Lung (tissue), 11 donors: ENCODE measurements at regions not wholly inside any gene's neighbourhood (a gene's known extent, or its start where the extent isn't known, plus 50 kb on each side); places are given as distances from the start of the nearest gene placed in this dataset.

Experiments
- ATAC-seq: fragments of 200-7000 bp; cut with Tn5 transposase; one replicate; pipeline ENCODE4 v1.9.1; 2020; ENCODE audit warnings: moderate number of reproducible peaks; ENCODE audit not compliant: insufficient read depth, low FRiP score
- DNase-seq, 3 donors: peaks; one replicate each; pipeline ENCODE4 v3.0.0-alpha.2; 2013 to 2017
- H3K27ac ChIP-seq, 2 donors: one replicate each; pipeline ENCODE4 v1.5.1; 2013; ENCODE audit warnings: mild to moderate bottlenecking in 2 of 2, moderate library complexity in 2 of 2, control low read depth in 1 of 2, inconsistent platforms in 1 of 2, low read depth in 1 of 2, low read length in 1 of 2
- H3K27me3 ChIP-seq, 3 donors: one replicate each; pipeline ENCODE4 v1.5.1; 2013; ENCODE audit warnings: low read length in 2 of 3; ENCODE audit not compliant: control insufficient read depth in 3 of 3, insufficient read depth in 3 of 3
- H3K36me3 ChIP-seq, 4 donors: one replicate each; pipeline ENCODE4 v1.5.1; 2013; ENCODE audit warnings: low read length in 4 of 4, mild to moderate bottlenecking in 1 of 4, moderate library complexity in 1 of 4; ENCODE audit not compliant: control insufficient read depth in 4 of 4, insufficient read depth in 4 of 4
- H3K4me1 ChIP-seq, 5 donors: one replicate each; pipeline ENCODE4 v1.5.1; 2013; ENCODE audit warnings: low read length in 5 of 5, mild to moderate bottlenecking in 2 of 5, moderate library complexity in 1 of 5; ENCODE audit not compliant: control insufficient read depth in 5 of 5, insufficient read depth in 5 of 5
- H3K4me3 ChIP-seq: one replicate; pipeline ENCODE4 v1.5.1; 2013; ENCODE audit warnings: mild to moderate bottlenecking, control low read depth, moderate library complexity
- H3K9ac ChIP-seq, 2 donors: one replicate each; pipeline ENCODE4 v1.5.1; 2013; ENCODE audit warnings: low read length in 2 of 2, control low read depth in 1 of 2; ENCODE audit not compliant: insufficient read depth in 1 of 2
- H3K9me3 ChIP-seq, 4 donors: one replicate each; pipeline ENCODE4 v1.5.1; 2013; ENCODE audit warnings: low read length in 3 of 4, mild to moderate bottlenecking in 1 of 4, moderate library complexity in 1 of 4; ENCODE audit not compliant: control insufficient read depth in 4 of 4, insufficient read depth in 3 of 4
- WGBS, 2 donors: extraction: QIAGEN DNeasy Blood & Tissue Kit; methylation state at CpG; one replicate each; pipeline ENCODE4 v1.1.7; 2013; 5-methylcytosine and 5-hydroxymethylcytosine counted together
- TF ChIP-seq, protein P1 (sequence below): IDR thresholded peaks from 2 replicates; pipeline ENCODE4 v1.5.1; 2012; ENCODE audit warnings: mild to moderate bottlenecking; ENCODE audit errors: control extremely low read depth, extremely low read depth
- donor health status: control.
- donor health status: control.
- donor health status: Bipolar disorder and iron deficiency.
- donor health status: healthy.
- donor health status: DM: yes; HTN: yes; CAD: no.

GRCh38 chr2:176710657-176711186 is 441.5 kb downstream of the MTX2 start:
- no peaks in the 10 kb centered on the region for H3K36me3 ChIP-seq
- no peak overlapping the region for H3K9ac ChIP-seq
- H3K9me3 ChIP-seq = no peaks in the 10 kb centered on the region
- no peak overlapping the region for H3K27ac ChIP-seq
- no peak overlapping the region for H3K4me3 ChIP-seq
- ATAC-seq = no peak
- no peaks in the 10 kb centered on the region for H3K27me3 ChIP-seq
- WGBS, 2 donors = 70 to 84% methylated on average over 7 of the region's 7 CpGs
- peaks cover 0 to 13% (median 4%) of the 10 kb centered on the region in 5 donors for H3K4me1 ChIP-seq
- no peak for DNase-seq
- TF ChIP-seq, protein P1, sequence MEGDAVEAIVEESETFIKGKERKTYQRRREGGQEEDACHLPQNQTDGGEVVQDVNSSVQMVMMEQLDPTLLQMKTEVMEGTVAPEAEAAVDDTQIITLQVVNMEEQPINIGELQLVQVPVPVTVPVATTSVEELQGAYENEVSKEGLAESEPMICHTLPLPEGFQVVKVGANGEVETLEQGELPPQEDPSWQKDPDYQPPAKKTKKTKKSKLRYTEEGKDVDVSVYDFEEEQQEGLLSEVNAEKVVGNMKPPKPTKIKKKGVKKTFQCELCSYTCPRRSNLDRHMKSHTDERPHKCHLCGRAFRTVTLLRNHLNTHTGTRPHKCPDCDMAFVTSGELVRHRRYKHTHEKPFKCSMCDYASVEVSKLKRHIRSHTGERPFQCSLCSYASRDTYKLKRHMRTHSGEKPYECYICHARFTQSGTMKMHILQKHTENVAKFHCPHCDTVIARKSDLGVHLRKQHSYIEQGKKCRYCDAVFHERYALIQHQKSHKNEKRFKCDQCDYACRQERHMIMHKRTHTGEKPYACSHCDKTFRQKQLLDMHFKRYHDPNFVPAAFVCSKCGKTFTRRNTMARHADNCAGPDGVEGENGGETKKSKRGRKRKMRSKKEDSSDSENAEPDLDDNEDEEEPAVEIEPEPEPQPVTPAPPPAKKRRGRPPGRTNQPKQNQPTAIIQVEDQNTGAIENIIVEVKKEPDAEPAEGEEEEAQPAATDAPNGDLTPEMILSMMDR = no peak

- 83 to 89% methylated on average over 3 of the region's 3 CpGs for WGBS, 2 donors
- TF ChIP-seq, protein P1 = no peak
- no peak overlapping the region for H3K27ac ChIP-seq
- ATAC-seq = no peak
- H3K27me3 ChIP-seq = no peaks in the 10 kb centered on the region
- no peak overlapping the region for H3K9ac ChIP-seq
- peaks cover 0 to 22% (median 0%) of the 10 kb centered on the region in 5 donors for H3K4me1 ChIP-seq
- no peak for DNase-seq
- H3K36me3 ChIP-seq = no peaks in the 10 kb centered on the region
- peaks cover 0 to 1% (median 0%) of the 10 kb centered on the region in 4 donors for H3K9me3 ChIP-seq
- H3K4me3 ChIP-seq = no peak overlapping the region
Observed at GRCh38 chr2:176725873-176726645, 456.8 kb downstream of the MTX2 start.

- Histone ChIP-seq H3K4me1 (peaks cover 0 to 25% (median 0%) of the 10 kb centered on the region in 5 donors), H3K9ac (no peak overlapping the region), H3K36me3 (no peaks in the 10 kb centered on the region), H3K27me3 (no peaks in the 10 kb centered on the region), H3K4me3 (no peak overlapping the region), H3K9me3 (peaks cover 0 to 1% (median 0%) of the 10 kb centered on the region in 4 donors), H3K27ac (no peak overlapping the region)
- 87 to 89% methylated on average over 4 of the region's 4 CpGs for WGBS, 2 donors
- ATAC-seq = no peak
- no peak for DNase-seq
- TF ChIP-seq, protein P1 = no peak
Observed at GRCh38 chr2:176727696-176728095, 458.5 kb downstream of the MTX2 start.
